H1 (cell line): ENCODE measurements at regions not wholly inside any gene's neighbourhood (a gene's known extent, or its start where the extent isn't known, plus 50 kb on each side); places are given as distances from the start of the nearest gene placed in this dataset.

Experiments
- CTCF ChIA-PET: fragments of 300-600 bp; sonication (Branson Sonifier 250); formaldehyde crosslinking; loops from one replicate; lab custom pipeline; 2021; ENCODE audit not compliant: partially characterized antibody; lab: Charles Lee
- POLR2A ChIA-PET: fragments of 300-600 bp; sonication (Branson Sonifier 250); formaldehyde crosslinking; loops from one replicate; lab custom pipeline; 2021; ENCODE audit warnings: inconsistent platforms; ENCODE audit not compliant: partially characterized antibody; lab: Charles Lee
- DNase-seq, 2 experiments: peaks; one replicate each; pipeline versions ENCODE4 v3.0.0 to v3.0.0-alpha.2; 2010 to 2022; ENCODE audit warnings: low spot score in 2 of 2, low read depth in 1 of 2, mixed read lengths in 1 of 2
- FAIRE-seq: peaks from 2 replicates; lab custom pipeline; 2011; peaks lifted over from hg19 to GRCh38; lab: Jason Lieb, UNC
- H2AFZ ChIP-seq: 2 replicates; pipeline ENCODE4 v1.8.1; 2012; ENCODE audit warnings: low read length, inconsistent platforms
- H2AK5ac ChIP-seq: 2 replicates; pipeline ENCODE4 v1.6.1; 2013; ENCODE audit warnings: low read depth, low read length
- H2BK120ac ChIP-seq: replicated peaks from 2 replicates; pipeline ENCODE3; 2013; ENCODE audit warnings: low read depth, low read length, inconsistent platforms
- H2BK12ac ChIP-seq: 2 replicates; pipeline ENCODE4 v1.6.1; 2013; ENCODE audit warnings: low read depth, low read length
- H2BK15ac ChIP-seq: 2 replicates; pipeline ENCODE4 v1.6.1; 2013; ENCODE audit warnings: low read length
- H2BK20ac ChIP-seq: 2 replicates; pipeline ENCODE4 v1.6.1; 2013; ENCODE audit warnings: low read length
- H2BK5ac ChIP-seq: 2 replicates; pipeline ENCODE4 v1.6.1; 2013; ENCODE audit warnings: low read depth, low read length
- H3K14ac ChIP-seq: 2 replicates; pipeline ENCODE4 v1.6.1; 2013; ENCODE audit warnings: inconsistent platforms; ENCODE audit not compliant: insufficient read length
- H3K18ac ChIP-seq: 2 replicates; pipeline ENCODE4 v1.6.1; 2013; ENCODE audit warnings: low read length; ENCODE audit errors: extremely low read depth
- H3K23ac ChIP-seq: 2 replicates; pipeline ENCODE4 v1.6.1; 2013; ENCODE audit warnings: inconsistent platforms; ENCODE audit not compliant: insufficient read length
- H3K23me2 ChIP-seq: 2 replicates; pipeline ENCODE4 v1.6.1; 2013; ENCODE audit warnings: low read depth, low read length
- H3K27ac ChIP-seq: 2 replicates; pipeline ENCODE4 v1.6.1; 2011; ENCODE audit warnings: low read depth, low read length, inconsistent platforms
- H3K27me3 ChIP-seq, 4 experiments: replicated peaks in 1 of 4; 1 replicate in 1 of 4; 2 replicates in 3 of 4; pipeline versions ENCODE4 v1.6.1 to v1.8.1; 2011 to 2013; ENCODE audit warnings: low read length in 3 of 4, mild to moderate bottlenecking in 3 of 4, inconsistent platforms in 2 of 4, mixed read lengths in 2 of 4, moderate library complexity in 1 of 4; ENCODE audit not compliant: control insufficient read depth in 3 of 4, insufficient read depth in 3 of 4; ENCODE audit errors: extremely low read depth in 1 of 4
- H3K36me3 ChIP-seq, 4 experiments: 2 replicates each; pipeline versions ENCODE4 v1.6.1 to v1.8.1; 2011 to 2013; ENCODE audit warnings: mild to moderate bottlenecking in 4 of 4, low read length in 3 of 4, moderate library complexity in 2 of 4, control low read depth in 1 of 4, inconsistent platforms in 1 of 4; ENCODE audit not compliant: insufficient read depth in 4 of 4, control insufficient read depth in 2 of 4
- H3K4ac ChIP-seq: replicated peaks from 2 replicates; pipeline ENCODE3; 2013; ENCODE audit warnings: low read length, low read depth, mixed read lengths, inconsistent platforms; ENCODE audit not compliant: insufficient read length
- H3K4me1 ChIP-seq, 4 experiments: replicated peaks in 1 of 4; 1 replicate in 1 of 4; 2 replicates in 3 of 4; pipeline versions ENCODE4 v1.6.1 to v1.8.1; 2011 to 2013; ENCODE audit warnings: low read length in 3 of 4, inconsistent platforms in 2 of 4, mixed read lengths in 1 of 4; ENCODE audit not compliant: insufficient read depth in 4 of 4, control insufficient read depth in 3 of 4
- H3K4me2 ChIP-seq, 2 experiments: 2 replicates each; pipeline versions ENCODE4 v1.6.1 to v1.8.1; 2011 to 2013; ENCODE audit warnings: low read depth in 2 of 2, low read length in 2 of 2, control low read depth in 1 of 2, inconsistent platforms in 1 of 2, mild to moderate bottlenecking in 1 of 2; ENCODE audit not compliant: insufficient read depth in 1 of 2
- H3K4me3 ChIP-seq, 4 experiments: fragments of 200-600, 300-600 bp in 1 of 4; sonication (generic), shearing (Covaris generic), sonication (Bioruptor Twin) in 1 of 4; 2 replicates each; pipeline versions ENCODE4 v1.5.1 to v1.8.1; 2011 to 2016; ENCODE audit warnings: low read length in 4 of 4, low read depth in 3 of 4, control low read depth in 2 of 4, inconsistent platforms in 2 of 4, mild to moderate bottlenecking in 2 of 4, mixed read lengths in 1 of 4, moderate library complexity in 1 of 4; ENCODE audit not compliant: insufficient read depth in 2 of 4; ENCODE audit errors: extremely low read depth in 1 of 4
- H3K56ac ChIP-seq: replicated peaks from 2 replicates; pipeline ENCODE3; 2013; ENCODE audit warnings: low read depth, mild to moderate bottlenecking, mixed read lengths, low read length, inconsistent platforms; ENCODE audit not compliant: insufficient read length
- H3K79me1 ChIP-seq: 2 replicates; pipeline ENCODE4 v1.6.1; 2013; ENCODE audit warnings: low read depth, low read length, control low read depth
- H3K79me2 ChIP-seq, 2 experiments: 2 replicates each; pipeline versions ENCODE4 v1.6.1 to v1.8.1; 2012 to 2013; ENCODE audit warnings: low read length in 2 of 2, mild to moderate bottlenecking in 2 of 2, inconsistent platforms in 1 of 2; ENCODE audit not compliant: insufficient read depth in 2 of 2, control insufficient read depth in 1 of 2
- H3K9ac ChIP-seq, 4 experiments: replicated peaks in 1 of 4; 1 replicate in 1 of 4; 2 replicates in 3 of 4; pipeline versions ENCODE4 v1.6.1 to v1.8.1; 2011 to 2013; ENCODE audit warnings: low read depth in 3 of 4, low read length in 3 of 4, control low read depth in 2 of 4, mild to moderate bottlenecking in 2 of 4, moderate library complexity in 2 of 4, inconsistent platforms in 1 of 4; ENCODE audit errors: extremely low read depth in 1 of 4
- H3K9me3 ChIP-seq, 2 experiments: 2 replicates each; pipeline versions ENCODE4 v1.6.1 to v1.8.1; 2012 to 2013; ENCODE audit warnings: mild to moderate bottlenecking in 2 of 2, moderate library complexity in 2 of 2, control low read depth in 1 of 2, inconsistent platforms in 1 of 2, low read depth in 1 of 2, low read length in 1 of 2, mixed read lengths in 1 of 2; ENCODE audit not compliant: insufficient read depth in 2 of 2
- H4K20me1 ChIP-seq, 2 experiments: replicated peaks in 1 of 2; 2 replicates each; pipeline versions ENCODE3 to v1.8.1; 2011 to 2013; ENCODE audit warnings: inconsistent platforms in 2 of 2, low read length in 2 of 2, mild to moderate bottlenecking in 1 of 2; ENCODE audit not compliant: insufficient read depth in 2 of 2, control insufficient read depth in 1 of 2
- H4K5ac ChIP-seq: 2 replicates; pipeline ENCODE4 v1.6.1; 2013; ENCODE audit warnings: low read length, low read depth, mixed read lengths, inconsistent platforms; ENCODE audit not compliant: insufficient read length
- H4K8ac ChIP-seq: 2 replicates; pipeline ENCODE4 v1.8.0; 2013; ENCODE audit warnings: mild to moderate bottlenecking, moderate library complexity, low read length, inconsistent platforms; ENCODE audit not compliant: insufficient read depth; ENCODE audit errors: extremely low read depth
- H4K91ac ChIP-seq: replicated peaks from 2 replicates; pipeline ENCODE3; 2013; ENCODE audit warnings: low read length, mixed read lengths, inconsistent platforms; ENCODE audit not compliant: insufficient read length
- BCL11A ChIP-seq, 2 experiments: IDR thresholded peaks; one replicate each; pipeline ENCODE4 v1.6.1; 2011; ENCODE audit warnings: low read depth in 2 of 2, low read length in 2 of 2, mild to moderate bottlenecking in 2 of 2
- CTBP2 ChIP-seq: IDR thresholded peaks from 2 replicates; pipeline ENCODE4 v1.7.0; 2011; ENCODE audit warnings: borderline replicate concordance, mild to moderate bottlenecking, moderate library complexity, mixed read lengths, low read length; ENCODE audit not compliant: insufficient read depth, insufficient read length
- CTCF ChIP-seq, 3 experiments: IDR thresholded peaks; 1 replicate in 2 of 3; 2 replicates in 1 of 3; pipeline versions ENCODE4 v1.5.1 to v1.6.1; 2011; ENCODE audit warnings: low read length in 3 of 3, mild to moderate bottlenecking in 3 of 3, inconsistent platforms in 2 of 3, low read depth in 1 of 3, moderate library complexity in 1 of 3; ENCODE audit not compliant: insufficient read depth in 1 of 3; ENCODE audit errors: control extremely low read depth in 1 of 3
- JUND ChIP-seq: IDR thresholded peaks from 2 replicates; pipeline ENCODE4 v1.6.1; 2011; ENCODE audit warnings: mild to moderate bottlenecking, improper control_type of control experiment, low read length
- KDM1A ChIP-seq: fragments of 200-600, 300-600 bp; sonication (generic); IDR thresholded peaks from 2 replicates; pipeline ENCODE4 v1.7.1; 2016; ENCODE audit warnings: mild to moderate bottlenecking, low read length, borderline replicate concordance
- SAP30 ChIP-seq: fragments of 300-600 bp; sonication (generic); IDR thresholded peaks from 2 replicates; pipeline ENCODE4 v1.7.1; 2012; ENCODE audit warnings: low read length, moderate library complexity, mild to moderate bottlenecking, inconsistent platforms; ENCODE audit not compliant: insufficient read depth, insufficient replicate concordance
- SIN3A ChIP-seq, 2 experiments: IDR thresholded peaks in 1 of 2; conservative IDR thresholded peaks in 1 of 2; 2 replicates each; pipeline ENCODE4 v1.6.1; 2011 to 2012; ENCODE audit warnings: low read length in 2 of 2, improper control_type of control experiment in 1 of 2, low read depth in 1 of 2, mild to moderate bottlenecking in 1 of 2
- SIRT6 ChIP-seq: IDR thresholded peaks from one replicate; pipeline ENCODE4 v1.7.1; 2012; ENCODE audit warnings: low read length, inconsistent platforms
- SP2 ChIP-seq: IDR thresholded peaks from 2 replicates; pipeline ENCODE4 v1.6.1; 2012; ENCODE audit warnings: mild to moderate bottlenecking, low read length, inconsistent platforms
- SRF ChIP-seq: IDR thresholded peaks from 2 replicates; pipeline ENCODE4 v1.6.1; 2011; ENCODE audit warnings: mild to moderate bottlenecking, low read depth, low read length, moderate library complexity
- TAF7 ChIP-seq: optimal IDR thresholded peaks from 2 replicates; pipeline ENCODE3; 2011; ENCODE audit warnings: low read depth, mild to moderate bottlenecking, inconsistent platforms, low read length, moderate library complexity, borderline replicate concordance
- TCF12 ChIP-seq: IDR thresholded peaks from 2 replicates; pipeline ENCODE4 v1.6.1; 2011; ENCODE audit warnings: low read depth, mild to moderate bottlenecking, low read length
- WGBS, 2 experiments: shearing (Covaris generic) in 1 of 2; methylation state at CpG; one replicate each; pipeline versions ENCODE4 v1.1.6 to v1.1.7; 2013 to 2015; ENCODE audit warnings: low lambda C conversion rate in 2 of 2, mixed read lengths in 2 of 2, inconsistent platforms in 1 of 2, low coverage in 1 of 2, missing lambda C conversion rate in 1 of 2; ENCODE audit not compliant: insufficient replicate concordance in 2 of 2, insufficient coverage in 1 of 2, insufficient read length in 1 of 2; ENCODE audit errors: extremely low coverage in 1 of 2, missing lambda C conversion rate in 1 of 2; 5-methylcytosine and 5-hydroxymethylcytosine counted together

DNA sequence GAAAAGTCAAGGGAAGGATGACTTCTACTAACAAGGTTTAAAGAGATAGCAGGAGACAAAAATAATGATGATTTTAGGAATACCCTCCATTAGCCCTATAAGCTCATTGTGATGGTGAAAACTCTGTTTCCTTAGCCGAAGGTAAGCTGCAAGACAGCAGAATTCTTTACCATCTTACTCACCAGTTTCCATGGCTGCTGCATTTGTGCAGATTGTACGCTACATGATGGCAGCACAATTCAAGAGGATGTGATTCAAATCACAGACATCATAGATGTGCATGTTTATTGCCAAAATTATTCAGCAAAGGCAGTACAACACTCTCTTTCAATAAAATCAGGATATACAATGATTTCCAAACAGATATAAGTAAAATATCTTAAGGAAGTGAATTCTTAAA lies 175.6 kb downstream of the SPATA31D1 start:
- H3K79me2 ChIP-seq = no peaks in the 10 kb centered on the region
- POLR2A ChIA-PET = no interaction called here
- H4K91ac ChIP-seq = no peak overlapping the region
- H2BK120ac ChIP-seq = no peak overlapping the region
- H4K5ac ChIP-seq = no peak overlapping the region
- H3K23ac ChIP-seq = no peak overlapping the region
- CTCF ChIA-PET = no interaction called here
- H4K8ac ChIP-seq = no peak overlapping the region
- no peak overlapping the region for H2BK15ac ChIP-seq
- H3K36me3 ChIP-seq = no peaks in the 10 kb centered on the region
- no peaks in the 10 kb centered on the region for H3K4me1 ChIP-seq
- H3K27me3 ChIP-seq = no peaks in the 10 kb centered on the region
- no peaks in the 10 kb centered on the region; the same call in 1 of the 2 replicates for H3K23me2 ChIP-seq
- H2AK5ac ChIP-seq = no peak overlapping the region
- H3K4ac ChIP-seq = no peak overlapping the region
- no peak overlapping the region for H2AFZ ChIP-seq
- H3K9me3 ChIP-seq = no peaks in the 10 kb centered on the region
- no peak overlapping the region for H3K9ac ChIP-seq
- DNase-seq (no peak), FAIRE-seq (no peak)
- H3K79me1 ChIP-seq = no peaks in the 10 kb centered on the region
- H3K27ac ChIP-seq = no peak overlapping the region
- no peak overlapping the region for H2BK12ac ChIP-seq
- no peak overlapping the region for H2BK20ac ChIP-seq
- WGBS, 2 experiments = 94% methylated on average over 2 of the region's 2 CpGs; no CpG with 5 or more reads in 1 of the 2 experiments
- H3K14ac ChIP-seq = no peak overlapping the region
- no peak overlapping the region for H3K4me2 ChIP-seq
- H2BK5ac ChIP-seq = no peak overlapping the region
- no peak overlapping the region for H3K56ac ChIP-seq
- H3K4me3 ChIP-seq = no peak overlapping the region
- no peak overlapping the region for H3K18ac ChIP-seq
- no peaks in the 10 kb centered on the region for H4K20me1 ChIP-seq
- TF ChIP-seq CTCF (IDR thresholded peaks at IDR 0.05; ENCODE audit: control extremely low read depth in 1 of 3, insufficient read depth in 1 of 3, low read depth in 1 of 3, low read length in 3 of 3) (no peak), JUND (no peak), SAP30 (no peak), KDM1A (no peak), TCF12 (no peak), SRF (no peak), SP2 (no peak), SIN3A (conservative IDR thresholded peaks at IDR 0.05 in 1 of 2, IDR thresholded peaks at IDR 0.05 in 1 of 2; ENCODE audit: low read depth in 1 of 2, low read length in 2 of 2) (no peak), SIRT6 (no peak), CTBP2 (no peak), TAF7 (no peak), BCL11A (IDR thresholded peaks at IDR 0.05; ENCODE audit: low read depth in 2 of 2, low read length in 2 of 2) (no peak)
